GM23338 (cell line): ENCODE measurements at regions not wholly inside any gene's neighbourhood (a gene's known extent, or its start where the extent isn't known, plus 50 kb on each side); places are given as distances from the start of the nearest gene placed in this dataset.

Source experiments
- ATAC-seq: fragments of 200-7000 bp; cut with Tn5 transposase; 3 replicates; pipeline ENCODE4 v1.9.1; 2020
- DNase-seq: peaks from one replicate; pipeline ENCODE4 v3.0.0-alpha.2; 2015; ENCODE audit warnings: low spot score
- H2AFZ ChIP-seq: fragments of 200-600 bp; sonication (generic); 2 replicates; pipeline ENCODE4 v1.8.0; 2016; ENCODE audit warnings: antibody characterized with exemption, mild to moderate bottlenecking, moderate library complexity
- H3F3A ChIP-seq: fragments of 200-600 bp; sonication (generic); replicated peaks from 2 replicates; pipeline ENCODE4 v1.8.0; 2017; ENCODE audit warnings: antibody characterized with exemption, mixed run types, low read depth
- H3K27ac ChIP-seq: fragments of 200-600 bp; sonication (generic); 2 replicates; pipeline ENCODE4 v1.6.1; 2016; ENCODE audit warnings: low read depth
- H3K27me3 ChIP-seq: fragments of 200-600 bp; sonication (generic); 2 replicates; pipeline ENCODE4 v1.8.0; 2016; ENCODE audit warnings: mild to moderate bottlenecking, mixed run types, moderate library complexity; ENCODE audit not compliant: insufficient read depth
- H3K36me3 ChIP-seq: fragments of 200-600 bp; sonication (generic); 2 replicates; pipeline ENCODE4 v1.8.0; 2016; ENCODE audit warnings: mild to moderate bottlenecking; ENCODE audit not compliant: insufficient read depth
- H3K4me1 ChIP-seq: fragments of 200-600 bp; sonication (generic); 2 replicates; pipeline ENCODE4 v1.8.0; 2016; ENCODE audit warnings: mild to moderate bottlenecking, moderate library complexity; ENCODE audit not compliant: insufficient read depth
- H3K4me2 ChIP-seq: fragments of 200-600 bp; sonication (generic); 2 replicates; pipeline ENCODE4 v1.7.1; 2017; ENCODE audit warnings: mixed run types
- H3K4me3 ChIP-seq: fragments of 200-600 bp; sonication (generic); 2 replicates; pipeline ENCODE4 v1.6.1; 2016; ENCODE audit warnings: mixed run types
- H3K79me2 ChIP-seq: fragments of 200-600 bp; sonication (generic); replicated peaks from 2 replicates; pipeline ENCODE4 v1.8.0; 2017; ENCODE audit warnings: mild to moderate bottlenecking; ENCODE audit not compliant: insufficient read depth
- H3K9me2 ChIP-seq: fragments of 200-600 bp; sonication (generic); 2 replicates; pipeline ENCODE4 v1.8.0; 2017; ENCODE audit not compliant: insufficient read depth
- H4K20me1 ChIP-seq: fragments of 200-600 bp; sonication (generic); replicated peaks from 2 replicates; pipeline ENCODE4 v1.8.0; 2017; ENCODE audit warnings: mild to moderate bottlenecking; ENCODE audit not compliant: insufficient read depth
- H3K27ac Mint-ChIP-seq: 2 replicates; pipeline ENCODE4 v1.8.0; 2020; ENCODE audit warnings: inconsistent platforms, mild to moderate bottlenecking, moderate library complexity, mixed read lengths
- H3K27me3 Mint-ChIP-seq: 3 replicates; pipeline ENCODE4 v1.8.0; 2022; ENCODE audit warnings: low read depth, mild to moderate bottlenecking, moderate library complexity, mixed read lengths, inconsistent platforms; ENCODE audit not compliant: insufficient read depth, poor library complexity
- H3K36me3 Mint-ChIP-seq: 3 replicates; pipeline ENCODE4 v1.8.0; 2021; ENCODE audit warnings: low read depth, mild to moderate bottlenecking, inconsistent platforms, moderate library complexity, mixed read lengths
- H3K4me1 Mint-ChIP-seq: 3 replicates; pipeline ENCODE4 v1.8.0; 2020; ENCODE audit warnings: mild to moderate bottlenecking, inconsistent platforms, mixed read lengths
- H3K4me3 Mint-ChIP-seq: 3 replicates; pipeline ENCODE4 v1.8.0; 2021; ENCODE audit warnings: moderate library complexity, mild to moderate bottlenecking, inconsistent platforms, mixed read lengths
- H3K9me3 Mint-ChIP-seq: 3 replicates; pipeline ENCODE4 v1.8.0; 2020; ENCODE audit warnings: moderate library complexity, mild to moderate bottlenecking, inconsistent platforms, mixed read lengths
- CREB1 ChIP-seq: fragments of 250-450 bp; sonication (Bioruptor Pico); IDR thresholded peaks from 2 replicates; pipeline ENCODE4 v1.5.0; 2020; ENCODE audit warnings: low read depth, mild to moderate bottlenecking, moderate library complexity
- CTCF ChIP-seq, 2 experiments: fragments of 200-600 bp in 1 of 2; sonication (generic) in 1 of 2; conservative IDR thresholded peaks; 2 replicates each; pipeline versions ENCODE4 v1.5.1 to v1.6.1; 2016 to 2017; ENCODE audit warnings: antibody characterized with exemption in 2 of 2, low read depth in 2 of 2, mild to moderate bottlenecking in 2 of 2, moderate library complexity in 1 of 2
- ETS1 ChIP-seq: IDR thresholded peaks from 2 replicates; pipeline ENCODE4 v1.6.1; 2016; ENCODE audit warnings: antibody characterized with exemption
- EZH2 ChIP-seq: fragments of 200-600 bp; sonication (generic); IDR thresholded peaks from one replicate; pipeline ENCODE4 v1.8.0; 2017; ENCODE audit warnings: antibody characterized with exemption, mild to moderate bottlenecking, low read depth; ENCODE audit not compliant: unreplicated experiment
- JUNB ChIP-seq: IDR thresholded peaks from one replicate; pipeline ENCODE4 v1.6.1; 2016; ENCODE audit warnings: antibody characterized with exemption; ENCODE audit not compliant: unreplicated experiment
- POLR2AphosphoS5 ChIP-seq: IDR thresholded peaks from 2 replicates; pipeline ENCODE4 v1.6.1; 2016; ENCODE audit warnings: antibody characterized with exemption, low read depth
- STAT1 ChIP-seq: IDR thresholded peaks from one replicate; pipeline ENCODE4 v1.6.1; 2016; ENCODE audit warnings: antibody characterized with exemption; ENCODE audit not compliant: unreplicated experiment
- TF ChIP-seq, protein P1 (sequence below): fragments of 250-450 bp; sonication (Bioruptor Pico); IDR thresholded peaks from 2 replicates; pipeline ENCODE4 v1.5.0; 2020; ENCODE audit warnings: mild to moderate bottlenecking, moderate library complexity
- TF ChIP-seq, protein P2 (sequence below): IDR thresholded peaks from one replicate; pipeline ENCODE4 v1.6.1; 2018; ENCODE audit warnings: antibody characterized with exemption; ENCODE audit not compliant: unreplicated experiment

DNA sequence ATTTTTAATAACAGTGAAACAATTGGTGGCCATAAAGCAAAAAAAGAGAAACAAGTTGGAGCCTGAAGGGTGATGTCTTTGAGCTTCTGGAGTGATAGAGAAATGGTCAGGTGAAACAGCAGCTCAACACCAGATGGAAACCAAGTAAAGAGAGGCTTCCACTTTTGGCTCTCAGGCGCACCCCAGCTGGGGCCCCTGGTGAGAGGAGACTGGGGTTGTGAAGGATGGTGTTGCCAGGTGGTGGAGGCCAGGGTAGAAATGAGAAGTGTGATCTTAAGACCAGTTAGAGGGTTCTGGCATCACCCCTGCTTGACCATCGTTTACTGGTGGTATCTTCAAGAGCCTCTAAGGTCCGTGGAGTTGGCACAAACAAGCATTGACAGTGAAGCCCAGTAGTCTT lies 126.0 kb upstream of the AKIRIN2 start:
- H3K9me2 ChIP-seq: peaks cover 5% of the 10 kb centered on the region; the same call in 1 of the 2 replicates
- no peak overlapping the region for H3K27ac ChIP-seq
- H3K36me3 Mint-ChIP-seq: no peaks in the 10 kb centered on the region; the same call in 2 of the 3 replicates
- H3F3A ChIP-seq: no peaks in the 10 kb centered on the region
- H3K4me1 Mint-ChIP-seq: no peaks in the 10 kb centered on the region
- no peak overlapping the region for H2AFZ ChIP-seq
- H3K27me3 ChIP-seq: no peaks in the 10 kb centered on the region
- H3K36me3 ChIP-seq: no peaks in the 10 kb centered on the region
- H3K4me3 Mint-ChIP-seq: no peak overlapping the region
- H3K27me3 Mint-ChIP-seq: peaks cover 2% of the 10 kb centered on the region
- H3K4me2 ChIP-seq: no peak overlapping the region
- ATAC-seq: no peak
- no peaks in the 10 kb centered on the region for H3K79me2 ChIP-seq
- no peaks in the 10 kb centered on the region for H3K4me1 ChIP-seq
- no peak overlapping the region for H3K27ac Mint-ChIP-seq
- no peaks in the 10 kb centered on the region for H3K9me3 Mint-ChIP-seq
- no peak for DNase-seq
- TF ChIP-seq, protein P1, sequence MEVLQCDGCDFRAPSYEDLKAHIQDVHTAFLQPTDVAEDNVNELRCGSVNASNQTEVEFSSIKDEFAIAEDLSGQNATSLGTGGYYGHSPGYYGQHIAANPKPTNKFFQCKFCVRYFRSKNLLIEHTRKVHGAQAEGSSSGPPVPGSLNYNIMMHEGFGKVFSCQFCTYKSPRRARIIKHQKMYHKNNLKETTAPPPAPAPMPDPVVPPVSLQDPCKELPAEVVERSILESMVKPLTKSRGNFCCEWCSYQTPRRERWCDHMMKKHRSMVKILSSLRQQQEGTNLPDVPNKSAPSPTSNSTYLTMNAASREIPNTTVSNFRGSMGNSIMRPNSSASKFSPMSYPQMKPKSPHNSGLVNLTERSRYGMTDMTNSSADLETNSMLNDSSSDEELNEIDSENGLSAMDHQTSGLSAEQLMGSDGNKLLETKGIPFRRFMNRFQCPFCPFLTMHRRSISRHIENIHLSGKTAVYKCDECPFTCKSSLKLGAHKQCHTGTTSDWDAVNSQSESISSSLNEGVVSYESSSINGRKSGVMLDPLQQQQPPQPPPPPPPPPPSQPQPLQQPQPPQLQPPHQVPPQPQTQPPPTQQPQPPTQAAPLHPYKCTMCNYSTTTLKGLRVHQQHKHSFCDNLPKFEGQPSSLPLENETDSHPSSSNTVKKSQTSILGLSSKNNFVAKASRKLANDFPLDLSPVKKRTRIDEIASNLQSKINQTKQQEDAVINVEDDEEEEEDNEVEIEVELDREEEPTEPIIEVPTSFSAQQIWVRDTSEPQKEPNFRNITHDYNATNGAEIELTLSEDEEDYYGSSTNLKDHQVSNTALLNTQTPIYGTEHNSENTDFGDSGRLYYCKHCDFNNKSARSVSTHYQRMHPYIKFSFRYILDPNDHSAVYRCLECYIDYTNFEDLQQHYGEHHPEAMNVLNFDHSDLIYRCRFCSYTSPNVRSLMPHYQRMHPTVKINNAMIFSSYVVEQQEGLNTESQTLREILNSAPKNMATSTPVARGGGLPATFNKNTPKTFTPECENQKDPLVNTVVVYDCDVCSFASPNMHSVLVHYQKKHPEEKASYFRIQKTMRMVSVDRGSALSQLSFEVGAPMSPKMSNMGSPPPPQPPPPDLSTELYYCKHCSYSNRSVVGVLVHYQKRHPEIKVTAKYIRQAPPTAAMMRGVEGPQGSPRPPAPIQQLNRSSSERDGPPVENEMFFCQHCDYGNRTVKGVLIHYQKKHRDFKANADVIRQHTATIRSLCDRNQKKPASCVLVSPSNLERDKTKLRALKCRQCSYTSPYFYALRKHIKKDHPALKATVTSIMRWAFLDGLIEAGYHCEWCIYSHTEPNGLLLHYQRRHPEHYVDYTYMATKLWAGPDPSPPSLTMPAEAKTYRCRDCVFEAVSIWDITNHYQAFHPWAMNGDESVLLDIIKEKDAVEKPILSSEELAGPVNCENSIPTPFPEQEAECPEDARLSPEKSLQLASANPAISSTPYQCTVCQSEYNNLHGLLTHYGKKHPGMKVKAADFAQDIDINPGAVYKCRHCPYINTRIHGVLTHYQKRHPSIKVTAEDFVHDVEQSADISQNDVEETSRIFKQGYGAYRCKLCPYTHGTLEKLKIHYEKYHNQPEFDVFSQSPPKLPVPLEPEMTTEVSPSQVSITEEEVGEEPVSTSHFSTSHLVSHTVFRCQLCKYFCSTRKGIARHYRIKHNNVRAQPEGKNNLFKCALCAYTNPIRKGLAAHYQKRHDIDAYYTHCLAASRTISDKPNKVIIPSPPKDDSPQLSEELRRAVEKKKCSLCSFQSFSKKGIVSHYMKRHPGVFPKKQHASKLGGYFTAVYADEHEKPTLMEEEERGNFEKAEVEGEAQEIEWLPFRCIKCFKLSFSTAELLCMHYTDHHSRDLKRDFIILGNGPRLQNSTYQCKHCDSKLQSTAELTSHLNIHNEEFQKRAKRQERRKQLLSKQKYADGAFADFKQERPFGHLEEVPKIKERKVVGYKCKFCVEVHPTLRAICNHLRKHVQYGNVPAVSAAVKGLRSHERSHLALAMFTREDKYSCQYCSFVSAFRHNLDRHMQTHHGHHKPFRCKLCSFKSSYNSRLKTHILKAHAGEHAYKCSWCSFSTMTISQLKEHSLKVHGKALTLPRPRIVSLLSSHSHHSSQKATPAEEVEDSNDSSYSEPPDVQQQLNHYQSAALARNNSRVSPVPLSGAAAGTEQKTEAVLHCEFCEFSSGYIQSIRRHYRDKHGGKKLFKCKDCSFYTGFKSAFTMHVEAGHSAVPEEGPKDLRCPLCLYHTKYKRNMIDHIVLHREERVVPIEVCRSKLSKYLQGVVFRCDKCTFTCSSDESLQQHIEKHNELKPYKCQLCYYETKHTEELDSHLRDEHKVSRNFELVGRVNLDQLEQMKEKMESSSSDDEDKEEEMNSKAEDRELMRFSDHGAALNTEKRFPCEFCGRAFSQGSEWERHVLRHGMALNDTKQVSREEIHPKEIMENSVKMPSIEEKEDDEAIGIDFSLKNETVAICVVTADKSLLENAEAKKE (CRISPR knock-in tag): no peak
- TF ChIP-seq POLR2AphosphoS5: no peak
- no peak for TF ChIP-seq EZH2
- TF ChIP-seq CTCF (conservative IDR thresholded peaks at IDR 0.05; ENCODE audit: low read depth in 2 of 2): no peak
- no peak for TF ChIP-seq ETS1
- TF ChIP-seq STAT1: no peak
- no peak for TF ChIP-seq CREB1 (CRISPR knock-in tag)
- TF ChIP-seq, protein P2, sequence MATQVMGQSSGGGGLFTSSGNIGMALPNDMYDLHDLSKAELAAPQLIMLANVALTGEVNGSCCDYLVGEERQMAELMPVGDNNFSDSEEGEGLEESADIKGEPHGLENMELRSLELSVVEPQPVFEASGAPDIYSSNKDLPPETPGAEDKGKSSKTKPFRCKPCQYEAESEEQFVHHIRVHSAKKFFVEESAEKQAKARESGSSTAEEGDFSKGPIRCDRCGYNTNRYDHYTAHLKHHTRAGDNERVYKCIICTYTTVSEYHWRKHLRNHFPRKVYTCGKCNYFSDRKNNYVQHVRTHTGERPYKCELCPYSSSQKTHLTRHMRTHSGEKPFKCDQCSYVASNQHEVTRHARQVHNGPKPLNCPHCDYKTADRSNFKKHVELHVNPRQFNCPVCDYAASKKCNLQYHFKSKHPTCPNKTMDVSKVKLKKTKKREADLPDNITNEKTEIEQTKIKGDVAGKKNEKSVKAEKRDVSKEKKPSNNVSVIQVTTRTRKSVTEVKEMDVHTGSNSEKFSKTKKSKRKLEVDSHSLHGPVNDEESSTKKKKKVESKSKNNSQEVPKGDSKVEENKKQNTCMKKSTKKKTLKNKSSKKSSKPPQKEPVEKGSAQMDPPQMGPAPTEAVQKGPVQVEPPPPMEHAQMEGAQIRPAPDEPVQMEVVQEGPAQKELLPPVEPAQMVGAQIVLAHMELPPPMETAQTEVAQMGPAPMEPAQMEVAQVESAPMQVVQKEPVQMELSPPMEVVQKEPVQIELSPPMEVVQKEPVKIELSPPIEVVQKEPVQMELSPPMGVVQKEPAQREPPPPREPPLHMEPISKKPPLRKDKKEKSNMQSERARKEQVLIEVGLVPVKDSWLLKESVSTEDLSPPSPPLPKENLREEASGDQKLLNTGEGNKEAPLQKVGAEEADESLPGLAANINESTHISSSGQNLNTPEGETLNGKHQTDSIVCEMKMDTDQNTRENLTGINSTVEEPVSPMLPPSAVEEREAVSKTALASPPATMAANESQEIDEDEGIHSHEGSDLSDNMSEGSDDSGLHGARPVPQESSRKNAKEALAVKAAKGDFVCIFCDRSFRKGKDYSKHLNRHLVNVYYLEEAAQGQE: no peak
- TF ChIP-seq JUNB: no peak
- H3K4me3 ChIP-seq: no peak overlapping the region
- H4K20me1 ChIP-seq: no peaks in the 10 kb centered on the region
